ENCODE measurements at regions not wholly inside any gene's neighbourhood (a gene's known extent, or its start where the extent isn't known, plus 50 kb on each side); places are given as distances from the start of the nearest gene placed in this dataset.
"Not testable (repeated sequence)": the region's sequence is repeated elsewhere in the genome, so short reads cannot be mapped to it uniquely, and the experiment has no call there.

GRCh38 chr5:148887123-148887881, 60.9 kb downstream of the ADRB2 start:
- H3K36me3 ChIP-seq (ENCODE audit: insufficient read depth, low read length) = no peaks in the 10 kb centered on the region
- H2AFZ ChIP-seq (ENCODE audit: low read depth, low read length) = no peak overlapping the region
- H3K9me2 ChIP-seq (ENCODE audit: insufficient read depth, low read length) = no peaks in the 10 kb centered on the region
- H3K4me3 ChIP-seq (ENCODE audit: low read length) = no peak overlapping the region
- no peak overlapping the region for H3K27ac ChIP-seq (ENCODE audit: low read length)
- H3K79me2 ChIP-seq (replicated peaks; ENCODE audit: insufficient read depth, low read length) = no peaks in the 10 kb centered on the region
- H3K4me2 ChIP-seq (ENCODE audit: low read length) = no peak overlapping the region
- H3F3A ChIP-seq (ENCODE audit: insufficient read depth, low read length, poor library complexity, severe bottlenecking) = no peaks in the 10 kb centered on the region
- H3K9ac ChIP-seq (ENCODE audit: low read length) = no peak overlapping the region
- H3K9me3 ChIP-seq (ENCODE audit: low read length) = no peaks in the 10 kb centered on the region
- H4K20me1 ChIP-seq (ENCODE audit: insufficient read depth) = no peaks in the 10 kb centered on the region
- H3K27me3 ChIP-seq (ENCODE audit: insufficient read depth, low read depth, low read length) = no peaks in the 10 kb centered on the region
- TF ChIP-seq RAD21 (conservative IDR thresholded peaks at IDR 0.05) (no peak), REST (IDR thresholded peaks at IDR 0.05; ENCODE audit: borderline replicate concordance) (no peak), EP300 (conservative IDR thresholded peaks at IDR 0.05; ENCODE audit: poor library complexity, severe bottlenecking) (no peak), MXI1 (conservative IDR thresholded peaks at IDR 0.05; ENCODE audit: poor library complexity, severe bottlenecking) (no peak), CTCF (IDR thresholded peaks at IDR 0.05; ENCODE audit: poor library complexity, severe bottlenecking) (no peak), POLR2AphosphoS5 (IDR thresholded peaks at IDR 0.05) (no peak), EZH2 (IDR thresholded peaks at IDR 0.05; ENCODE audit: borderline replicate concordance, insufficient read depth, low read length, poor library complexity, severe bottlenecking) (no peak), TAF1 (IDR thresholded peaks at IDR 0.05; ENCODE audit: low read depth) (no peak), SMC3 (conservative IDR thresholded peaks at IDR 0.05; ENCODE audit: poor library complexity) (no peak)

- not testable (repeated sequence) for H2AFZ ChIP-seq (ENCODE audit: low read depth, low read length); H3K9me3 ChIP-seq (ENCODE audit: low read length); H3K9ac ChIP-seq (ENCODE audit: low read length); H3F3A ChIP-seq (ENCODE audit: insufficient read depth, low read length, poor library complexity, severe bottlenecking); H3K27me3 ChIP-seq (ENCODE audit: insufficient read depth, low read depth, low read length); H3K4me3 ChIP-seq (ENCODE audit: low read length); H3K36me3 ChIP-seq (ENCODE audit: insufficient read depth, low read length); H3K79me2 ChIP-seq (replicated peaks; ENCODE audit: insufficient read depth, low read length); H3K27ac ChIP-seq (ENCODE audit: low read length); H3K4me2 ChIP-seq (ENCODE audit: low read length); H3K9me2 ChIP-seq (ENCODE audit: insufficient read depth, low read length); H4K20me1 ChIP-seq (ENCODE audit: insufficient read depth)
Observed at GRCh38 chr5:148889936-148890335, 63.5 kb downstream of the ADRB2 start.

- H3K36me3 ChIP-seq (ENCODE audit: insufficient read depth, low read length) = not testable (repeated sequence)
Observed at GRCh38 chr5:148895441-148895840, 69.0 kb downstream of the ADRB2 start.

More at GRCh38 chr5:148895441-148895840, 69.0 kb downstream of the ADRB2 start:
- not testable (repeated sequence) for H3K9ac ChIP-seq (ENCODE audit: low read length); H4K20me1 ChIP-seq (ENCODE audit: insufficient read depth); H3K4me2 ChIP-seq (ENCODE audit: low read length); H3K9me2 ChIP-seq (ENCODE audit: insufficient read depth, low read length); H3K9me3 ChIP-seq (ENCODE audit: low read length); H3K27ac ChIP-seq (ENCODE audit: low read length); H3F3A ChIP-seq (ENCODE audit: insufficient read depth, low read length, poor library complexity, severe bottlenecking); H3K79me2 ChIP-seq (replicated peaks; ENCODE audit: insufficient read depth, low read length); H3K4me3 ChIP-seq (ENCODE audit: low read length); H3K27me3 ChIP-seq (ENCODE audit: insufficient read depth, low read depth, low read length); H2AFZ ChIP-seq (ENCODE audit: low read depth, low read length)
